DMS79 treated with DMSO at 0.1 percent for 48 hours (cell line): ENCODE measurements at regions not wholly inside any gene's neighbourhood (a gene's known extent, or its start where the extent isn't known, plus 50 kb on each side); places are given as distances from the start of the nearest gene placed in this dataset.

ENCODE experiments used
- DNase-seq: peaks from one replicate; lab custom pipeline; 2025; lab: John Stamatoyannopoulos, UW

DNA sequence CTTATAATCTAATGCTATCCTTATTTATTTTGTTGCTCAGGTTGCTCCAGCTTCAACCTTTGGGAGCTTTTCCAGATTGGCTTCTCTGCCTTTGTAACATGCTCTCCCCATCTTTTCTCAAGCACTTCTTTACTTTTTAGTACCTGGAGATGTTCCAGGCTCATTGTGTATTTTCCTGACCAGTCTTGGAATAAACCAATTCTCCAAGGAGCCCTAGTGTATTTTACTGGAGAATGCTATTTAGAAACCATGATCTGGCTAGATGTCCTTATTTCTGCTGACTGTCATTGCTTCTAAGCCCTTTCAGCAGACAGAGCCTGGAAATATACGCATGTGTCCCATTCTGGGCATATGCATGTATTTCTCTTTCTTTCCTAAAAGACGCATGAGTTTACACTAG, 95.7 kb downstream of the EMX2 start:
- no peak for DNase-seq

DNA sequence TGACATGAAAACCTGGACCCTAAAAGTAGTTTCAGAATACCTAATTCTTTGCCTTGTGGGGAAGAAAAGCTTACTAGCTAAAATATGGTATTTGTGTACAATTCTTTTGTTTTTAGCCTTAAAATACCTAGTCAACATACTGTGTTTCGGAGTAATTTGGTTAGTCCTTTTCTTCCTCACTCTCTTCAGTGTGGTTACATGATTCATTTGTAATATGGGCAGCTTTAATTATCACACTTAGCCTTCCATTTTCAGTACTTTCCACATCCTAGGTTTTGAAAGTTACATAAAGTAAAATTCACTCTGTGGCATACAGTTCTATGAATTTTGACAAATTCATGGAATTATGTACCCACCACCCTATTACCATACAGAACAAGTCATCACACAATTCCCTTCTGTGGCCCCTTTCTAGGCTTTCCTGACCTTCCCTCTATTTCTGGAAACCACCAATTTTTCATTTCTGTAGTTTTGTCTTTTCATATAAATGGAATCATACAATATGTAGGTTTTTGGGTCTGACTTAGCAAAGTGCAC, 96.2 kb downstream of the EMX2 start:
- no peak for DNase-seq

DNA sequence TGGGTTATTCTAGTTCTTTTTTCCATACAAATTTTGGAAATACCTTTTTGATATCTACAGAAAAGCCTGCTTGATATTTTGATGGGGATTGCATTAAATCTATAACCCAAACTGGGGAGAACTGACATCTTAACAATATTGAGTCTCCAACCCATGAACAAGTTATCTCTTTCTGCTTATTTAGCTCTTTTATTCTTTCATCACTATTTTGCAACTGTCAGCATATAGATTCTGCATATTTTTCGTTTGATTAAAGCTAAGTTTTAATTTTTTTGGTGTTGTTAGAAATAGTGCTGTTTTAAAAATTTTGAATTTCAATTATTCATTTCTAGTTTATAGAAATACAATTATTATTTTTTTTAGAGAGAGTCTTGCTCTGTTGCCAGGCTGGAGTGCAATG, 97.9 kb downstream of the EMX2 start:
- no peak for DNase-seq

DNA sequence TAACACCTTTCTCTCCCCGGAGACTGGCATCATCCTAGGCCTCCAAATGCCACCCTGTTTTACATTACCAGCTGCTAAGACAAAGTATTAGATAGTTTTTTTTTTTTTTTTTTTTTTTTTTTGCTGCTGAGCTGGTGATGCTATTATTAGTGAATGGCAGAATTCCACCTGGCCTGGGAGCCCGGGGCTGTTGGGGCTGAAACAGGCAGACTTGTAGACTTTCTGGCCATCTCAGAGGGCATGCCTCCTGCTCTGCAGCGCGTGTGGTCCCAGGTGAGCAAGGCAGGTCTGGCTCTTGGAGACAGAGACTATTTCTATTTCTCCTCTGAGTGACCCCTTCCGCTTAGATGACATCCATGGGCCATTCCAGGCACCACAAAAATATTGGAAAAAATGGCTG, 104.2 kb downstream of the EMX2 start:
- no peak for DNase-seq

DNA sequence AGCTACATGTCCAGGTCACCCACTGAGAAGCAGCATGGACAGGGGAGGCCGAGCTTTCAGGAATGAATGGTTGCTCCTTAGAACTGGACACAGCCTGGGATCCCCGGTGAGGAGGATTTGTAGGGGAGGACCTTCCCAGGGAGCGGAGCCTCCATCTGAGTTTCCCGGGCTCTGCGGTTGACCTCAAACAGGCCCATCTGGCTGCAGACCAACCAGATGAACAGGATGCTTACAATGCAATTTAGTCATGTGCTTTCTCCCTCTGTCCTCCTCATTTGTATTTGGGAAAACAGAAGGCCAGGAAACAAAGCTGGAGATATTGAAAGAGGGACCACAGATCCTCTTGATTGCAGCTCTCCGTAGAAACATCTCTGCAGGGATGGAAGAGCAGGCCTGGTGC, 104.8 kb downstream of the EMX2 start:
- DNase-seq = no peak

DNA sequence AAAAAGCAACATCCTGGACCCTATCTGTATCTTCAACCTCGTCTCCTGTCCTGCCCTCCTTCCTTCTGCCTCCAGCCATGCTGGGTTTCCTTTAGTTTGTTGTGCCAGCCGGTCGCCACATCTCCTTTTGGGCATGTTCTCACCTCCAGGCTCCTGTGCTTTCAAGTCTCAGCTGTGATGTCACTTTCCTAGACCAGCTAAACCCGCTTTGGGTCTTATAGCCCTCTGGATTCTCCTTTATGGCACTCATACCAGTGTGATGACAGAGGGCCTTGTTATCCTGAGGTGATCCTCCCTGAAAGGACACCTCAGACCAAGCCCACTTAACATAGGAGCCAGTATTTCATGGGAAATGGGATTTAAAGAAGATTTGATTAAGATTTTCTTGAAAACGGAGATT, 108.6 kb downstream of the EMX2 start:
- no peak for DNase-seq

DNA sequence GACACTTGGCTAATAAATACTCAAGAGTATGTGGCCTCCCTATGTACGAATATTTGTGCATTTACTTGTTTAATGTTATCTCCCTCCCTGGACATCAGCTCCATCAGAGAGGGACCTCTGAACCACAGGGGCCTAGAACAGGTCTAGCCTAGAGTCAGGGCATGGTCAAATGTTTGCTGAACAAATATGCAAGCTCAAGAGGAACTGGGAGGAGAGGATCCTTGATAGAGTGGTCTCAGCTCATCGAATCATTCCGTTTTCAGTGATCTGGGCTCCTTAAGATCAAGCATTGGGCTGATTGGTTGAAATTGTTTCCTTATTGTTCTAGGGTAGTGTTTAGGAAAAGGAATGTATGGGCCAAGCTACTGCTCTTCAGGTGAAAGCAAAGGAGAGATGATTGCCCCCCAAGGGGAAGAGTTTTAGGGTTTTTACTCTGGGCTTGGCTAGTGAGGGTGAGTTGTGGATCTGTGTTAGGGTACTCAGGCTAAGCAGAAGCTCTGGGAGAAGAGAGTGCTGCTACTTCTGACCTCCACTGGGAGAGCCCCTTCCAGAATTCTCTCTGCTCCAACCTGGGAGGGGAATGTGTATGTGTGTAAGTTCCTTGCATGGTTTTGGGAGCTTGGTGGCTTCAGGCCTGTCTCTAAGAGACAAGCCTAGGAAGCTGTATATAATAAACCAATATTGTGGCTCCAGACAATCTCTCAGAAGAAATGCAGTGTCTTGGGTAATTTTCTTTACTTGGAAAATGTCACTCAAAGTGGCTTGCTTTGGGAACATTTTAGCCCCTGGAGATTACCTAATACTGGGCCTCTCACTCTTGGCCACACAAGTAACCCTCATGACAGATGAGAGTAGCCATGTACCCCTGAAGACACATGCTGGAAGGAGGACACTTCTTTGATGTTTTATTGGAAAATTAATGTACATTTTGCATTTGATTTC, 110.0 kb downstream of the EMX2 start:
- DNase-seq = no peak

DNA sequence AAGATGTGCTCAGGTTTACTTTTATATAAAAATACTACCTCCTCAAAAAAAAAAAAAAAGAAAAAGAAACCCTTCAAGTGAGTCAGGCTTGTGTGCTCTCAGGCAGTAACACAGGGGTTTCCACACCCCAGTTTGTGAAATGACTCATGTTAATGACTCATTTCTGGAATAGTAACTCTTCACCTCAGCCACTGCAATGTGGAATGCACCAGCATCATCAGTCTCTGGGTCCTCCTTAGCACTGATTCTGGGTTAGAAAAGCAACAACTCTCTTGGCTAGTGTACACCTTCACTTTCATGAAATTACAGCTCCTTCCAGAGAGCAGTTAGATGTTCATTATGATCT, 110.6 kb downstream of the EMX2 start:
- DNase-seq = no peak

DNA sequence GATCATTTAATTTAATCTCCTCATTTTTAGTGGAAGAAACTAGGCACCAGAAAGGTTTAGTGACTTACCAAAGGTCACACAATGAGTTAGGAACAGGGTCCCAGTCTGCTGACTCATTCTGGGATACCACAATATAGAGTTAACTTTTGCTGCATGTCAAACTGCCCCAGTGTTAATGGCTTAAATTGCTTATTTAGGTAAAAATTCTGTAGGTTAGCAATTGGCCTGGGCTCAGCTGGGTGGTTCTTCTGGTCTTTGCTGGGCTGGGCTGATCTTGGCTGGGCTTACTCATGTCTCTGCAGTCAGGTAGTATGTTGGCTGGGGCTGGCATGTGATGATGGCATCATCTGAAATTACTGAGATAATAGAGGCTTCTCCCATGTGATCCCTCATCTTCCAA, 111.6 kb downstream of the EMX2 start:
- DNase-seq = no peak

DNA sequence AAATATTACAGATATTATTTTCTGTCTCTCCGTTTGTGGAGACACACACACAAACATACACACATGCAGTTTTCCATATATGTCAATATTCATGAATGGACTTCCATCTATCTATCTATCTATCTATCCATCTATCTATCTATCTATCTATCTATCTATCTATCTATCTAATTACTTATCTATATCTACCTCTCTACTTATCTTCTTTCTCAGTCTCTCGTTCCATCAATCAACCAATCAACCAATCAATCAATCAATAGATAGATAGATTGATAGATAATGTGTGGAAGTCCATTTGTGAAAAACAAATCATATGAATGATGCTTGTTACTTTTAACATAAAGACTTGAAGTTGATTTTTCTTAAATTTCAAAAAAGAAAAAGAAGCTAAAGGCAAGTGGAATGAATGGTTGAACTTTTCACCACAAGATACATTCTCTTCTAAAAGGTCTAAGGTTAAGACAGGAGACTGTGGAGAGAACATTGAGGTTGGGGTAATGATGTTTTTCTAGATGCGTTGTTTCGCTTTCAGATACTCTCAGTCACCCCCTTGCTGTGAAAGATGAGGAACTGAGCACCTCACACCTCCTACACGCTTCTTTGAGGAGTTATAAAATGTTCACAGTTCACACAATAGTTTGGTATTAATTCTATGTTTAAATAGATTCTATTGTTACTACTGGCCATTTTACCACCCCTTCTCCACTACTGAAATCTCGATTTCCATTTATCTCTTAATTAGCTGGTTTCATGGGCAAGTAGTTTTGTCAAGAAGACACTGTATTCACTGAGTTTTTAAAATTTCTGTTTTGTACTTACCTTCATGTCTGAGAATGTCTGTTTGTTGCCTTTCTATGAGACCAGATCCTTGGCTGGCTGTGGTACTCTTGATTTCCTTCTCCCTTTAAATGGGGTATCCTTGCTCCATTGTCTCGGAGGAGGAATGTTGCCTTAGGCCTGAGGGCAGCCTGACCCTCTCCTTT, 114.1 kb downstream of the EMX2 start:
- no peak for DNase-seq

DNA sequence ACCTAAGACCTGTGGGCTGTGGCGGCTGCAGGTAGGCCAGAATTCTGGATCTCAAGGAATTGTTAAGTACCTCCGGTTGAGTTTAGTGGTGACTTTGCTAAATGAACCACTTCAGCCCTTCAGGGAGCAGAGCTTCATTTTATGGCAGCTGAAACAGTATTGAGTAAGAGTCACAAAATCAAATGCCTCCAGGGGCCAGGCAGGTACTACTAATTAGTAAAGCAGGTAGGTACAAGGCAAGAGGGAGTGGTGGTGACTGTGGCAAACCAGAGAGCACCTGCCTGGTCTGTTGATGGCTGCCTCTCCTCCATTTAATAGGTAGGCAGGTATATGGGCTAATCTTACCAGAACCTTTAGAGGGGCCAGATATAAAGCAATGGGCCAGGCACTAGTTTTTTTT, 118.8 kb downstream of the EMX2 start:
- no peak for DNase-seq

DNA sequence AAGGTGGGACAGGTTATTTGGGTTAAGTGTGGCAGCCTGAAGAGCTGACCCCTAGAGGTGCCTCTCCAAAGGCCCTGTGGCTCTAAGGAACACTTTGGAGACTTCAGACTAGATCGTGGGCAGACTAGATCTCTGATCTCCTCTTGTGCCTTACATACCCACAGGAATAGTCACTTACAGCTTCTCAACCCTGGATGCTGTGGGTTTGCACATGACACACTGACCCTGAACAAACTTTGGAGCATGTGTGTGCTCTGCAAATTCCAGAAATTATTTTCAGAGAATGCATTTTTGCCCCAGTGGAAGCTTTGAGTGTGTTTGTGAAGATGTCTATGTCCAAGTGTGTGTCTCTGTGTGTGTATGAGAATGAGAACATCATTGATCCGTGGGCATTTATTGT, 119.6 kb downstream of the EMX2 start:
- no peak for DNase-seq

DNA sequence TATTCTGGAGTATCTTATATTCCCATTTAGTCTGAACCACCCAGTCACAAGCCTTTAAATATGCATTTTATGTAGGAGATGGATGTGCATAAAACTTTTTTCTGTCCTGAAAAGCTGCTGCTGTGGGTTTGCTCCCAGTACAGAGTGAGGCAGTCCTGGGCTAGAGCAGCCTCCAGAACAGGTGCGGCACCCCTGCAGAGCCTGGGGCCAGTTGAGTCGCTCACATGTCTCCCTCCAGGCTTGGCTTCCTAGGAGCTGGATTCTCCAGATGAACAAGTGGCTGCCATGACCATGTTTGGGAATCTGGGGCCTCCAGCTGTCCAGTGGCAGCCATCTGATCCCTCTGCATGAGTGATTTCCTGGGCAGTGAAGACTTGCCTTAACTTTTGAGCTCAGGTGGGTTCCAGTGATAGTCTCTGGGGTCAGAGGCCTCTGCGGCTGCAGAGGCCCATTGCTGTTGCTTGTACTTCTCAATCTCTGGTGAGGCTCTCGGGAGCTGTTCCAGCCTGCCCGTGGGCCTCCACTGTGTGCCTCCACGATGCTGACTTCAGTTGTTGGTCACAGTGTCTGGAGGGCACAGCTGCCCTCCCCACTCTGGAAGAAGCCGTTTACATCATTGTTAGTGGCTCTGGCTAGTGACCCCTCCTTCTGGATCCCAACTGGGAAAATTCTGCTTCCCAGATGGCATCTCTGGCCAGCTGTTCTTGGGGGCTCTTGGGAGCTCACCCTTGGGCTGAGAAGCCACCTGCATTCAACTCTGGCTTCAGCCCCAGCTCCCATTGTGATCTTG, 120.4 kb downstream of the EMX2 start:
- DNase-seq = no peak

DNA sequence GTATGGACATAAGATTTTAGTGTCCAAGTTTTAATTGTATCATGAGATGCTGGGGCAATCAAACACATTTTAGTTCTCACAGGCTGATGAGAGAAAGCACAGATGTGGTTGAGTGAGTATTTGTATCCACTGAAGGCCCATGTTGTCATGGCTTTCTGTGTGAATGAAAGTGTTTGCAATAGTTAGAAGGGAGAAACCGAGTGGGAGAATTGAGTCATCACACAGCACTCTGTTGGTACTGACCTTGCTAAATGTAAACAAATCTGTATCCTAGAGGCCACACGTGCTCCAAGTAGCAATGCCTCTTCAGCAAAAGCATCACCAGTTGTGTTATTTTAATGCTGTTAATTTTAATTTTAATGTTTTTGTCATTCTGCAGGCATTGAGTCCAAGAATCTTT, 121.2 kb downstream of the EMX2 start:
- DNase-seq = no peak

DNA sequence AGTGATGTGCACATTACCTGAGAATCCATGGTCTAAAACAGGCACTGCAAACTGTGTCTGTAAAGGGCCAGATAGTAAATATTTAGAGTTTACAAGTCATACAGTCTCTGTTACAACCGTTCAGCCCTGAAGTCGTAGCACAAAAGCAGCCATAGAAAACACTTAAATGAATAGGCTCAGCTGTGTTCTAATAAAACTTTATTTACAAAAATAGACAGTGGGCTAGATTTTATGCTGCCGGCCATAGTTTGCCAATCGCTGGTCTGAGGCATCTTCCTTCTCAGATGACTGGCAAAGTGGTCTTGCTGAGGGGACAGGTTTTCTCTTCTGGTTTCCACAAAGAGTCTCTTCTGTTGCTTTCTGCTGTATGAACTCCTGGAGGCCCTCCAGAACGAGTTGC, 121.7 kb downstream of the EMX2 start:
- DNase-seq = no peak

DNA sequence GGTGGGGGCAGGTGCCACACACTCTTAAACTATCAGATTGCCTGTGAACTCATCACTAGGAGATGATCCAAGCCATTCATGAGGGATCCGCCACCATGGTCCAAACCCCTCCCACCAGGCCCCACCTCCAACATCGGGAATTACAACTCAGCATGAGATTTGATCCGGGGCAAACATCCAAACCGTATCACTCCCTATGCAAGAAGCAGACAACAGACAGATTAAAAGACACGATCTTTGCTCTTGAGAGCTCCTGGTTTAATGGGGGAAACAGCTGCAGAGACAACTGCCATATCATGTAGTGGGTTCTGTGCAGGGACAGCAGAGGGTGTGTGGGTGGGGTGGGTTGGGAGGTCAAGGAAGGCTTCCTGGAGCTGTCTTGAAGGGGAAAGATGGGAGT, 123.6 kb downstream of the EMX2 start:
- DNase-seq = no peak

DNA sequence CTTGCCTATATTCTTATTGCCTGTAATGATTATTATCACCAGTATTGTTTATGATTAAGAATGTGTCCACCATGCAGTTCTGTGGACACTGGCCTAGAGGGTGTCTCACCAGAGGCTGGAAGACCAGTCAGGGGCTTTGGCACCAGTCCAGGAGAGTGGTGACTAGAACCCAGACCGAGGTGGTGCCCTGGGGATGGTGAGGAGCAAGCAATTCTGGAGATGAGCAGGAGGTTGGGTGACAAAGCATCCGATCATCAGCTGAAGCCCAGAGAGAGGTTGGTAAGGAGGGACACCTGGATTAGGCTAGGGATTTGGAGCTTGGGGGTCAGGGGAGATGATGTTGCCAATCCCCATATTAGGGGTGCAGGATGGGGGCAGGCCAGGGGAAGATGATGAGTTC, 124.4 kb downstream of the EMX2 start:
- no peak for DNase-seq

DNA sequence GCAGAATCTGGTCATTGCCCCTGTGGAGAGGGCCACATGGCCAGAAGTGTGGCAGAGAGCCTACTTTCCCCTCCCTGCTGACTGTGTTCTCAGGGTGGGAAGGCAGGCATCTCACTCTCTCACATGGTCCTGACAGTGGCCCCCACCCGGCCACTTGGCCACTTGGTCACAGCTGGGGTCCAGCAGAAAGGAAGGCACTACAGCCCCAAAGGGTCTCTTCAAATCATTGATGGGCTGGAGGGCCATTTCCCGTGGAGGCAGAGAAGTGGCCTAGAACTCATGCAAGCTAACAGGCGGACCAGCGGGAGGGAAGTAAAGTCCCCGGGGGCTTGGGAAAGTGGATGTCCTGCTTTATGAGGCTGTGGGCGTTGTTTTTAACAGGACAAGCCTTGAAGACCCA, 125.3 kb downstream of the EMX2 start:
- DNase-seq = no peak

DNA sequence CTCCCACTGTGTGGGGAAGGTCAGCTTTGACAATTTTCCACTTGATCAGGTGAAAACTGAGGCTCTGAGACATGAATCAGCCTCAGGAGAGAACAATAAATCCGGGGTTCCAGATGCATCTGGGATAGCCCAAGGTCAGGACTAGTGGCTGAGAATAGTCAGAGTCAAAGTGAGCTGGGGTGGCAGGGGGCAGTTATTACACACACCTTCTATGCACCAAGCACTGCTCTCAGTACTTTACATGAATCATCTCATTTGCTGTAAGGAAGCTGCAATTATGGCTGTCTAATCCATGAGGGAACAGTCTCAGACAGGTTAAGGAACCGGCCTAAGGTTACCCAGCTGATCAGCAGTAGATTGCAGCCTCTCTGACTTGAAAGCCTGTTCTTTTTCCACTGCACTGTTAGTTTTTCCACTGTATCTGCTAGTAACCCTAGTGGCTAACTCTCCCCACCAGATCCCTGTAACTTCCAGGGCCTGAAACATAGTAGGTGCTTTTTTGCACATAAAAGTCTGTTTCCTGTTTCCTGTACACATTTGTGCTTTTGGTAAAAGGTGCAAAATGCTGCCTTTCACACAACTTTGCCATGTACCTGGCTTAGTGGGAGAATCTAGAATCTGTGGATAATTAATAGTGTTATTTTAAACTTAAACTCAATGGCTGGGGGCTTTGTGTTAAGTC, 125.9 kb downstream of the EMX2 start:
- DNase-seq = no peak

DNA sequence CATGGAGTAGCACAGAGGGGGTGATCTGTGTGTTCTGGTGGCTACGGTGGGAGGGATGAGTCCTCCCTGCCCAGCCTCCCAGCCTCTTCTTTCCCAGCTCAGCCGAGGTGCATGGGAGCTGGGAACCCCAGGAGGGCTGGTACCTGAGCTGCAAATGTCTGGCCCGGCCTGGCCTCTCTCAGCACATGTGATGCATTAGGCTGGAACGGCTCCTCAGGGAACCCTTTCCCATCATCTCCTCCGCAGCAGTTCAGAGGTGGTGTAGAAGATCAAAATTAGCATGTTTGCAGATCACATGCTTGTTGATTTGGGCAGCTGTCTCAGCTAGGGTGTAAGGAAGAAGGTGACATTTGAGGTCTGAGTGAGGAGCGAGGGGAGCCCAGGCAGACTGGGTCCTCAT, 126.6 kb downstream of the EMX2 start:
- DNase-seq = no peak

DNA sequence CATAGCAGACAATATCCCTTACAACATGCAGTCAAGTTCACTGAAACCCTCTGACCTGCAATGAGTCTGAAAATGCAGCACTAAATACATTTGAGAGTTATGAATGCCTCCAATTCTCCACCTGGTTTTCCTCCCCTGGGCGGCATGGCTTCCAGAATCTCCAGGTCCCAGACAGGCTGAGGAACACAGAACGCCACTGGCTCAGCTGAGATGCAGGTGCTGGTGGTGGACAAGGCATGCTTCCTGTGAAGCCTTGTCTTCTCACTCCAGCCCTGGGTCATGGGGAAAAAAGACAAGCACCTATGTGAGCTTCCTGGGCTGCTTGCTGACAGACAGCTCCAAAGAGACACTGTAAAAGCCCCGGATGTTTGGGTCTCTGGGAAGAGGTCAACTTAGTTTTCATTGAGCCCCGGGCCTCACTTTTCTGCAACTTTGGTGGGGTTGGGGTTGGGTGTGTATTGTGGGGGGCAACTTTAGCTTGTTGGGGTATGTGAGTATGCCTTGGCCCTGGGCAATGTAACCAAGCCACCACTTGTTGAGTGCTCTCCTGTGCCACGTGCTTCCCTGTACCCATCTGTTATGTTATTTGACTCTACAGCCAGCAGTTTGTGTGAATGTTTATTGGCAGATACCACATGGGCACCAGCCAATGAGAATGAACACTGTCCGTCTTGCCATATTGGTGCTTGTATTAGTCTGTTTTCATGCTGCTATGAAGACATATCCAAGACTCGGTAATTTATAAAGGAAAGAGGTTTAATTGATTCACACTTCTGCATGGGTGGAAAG, 127.8 kb downstream of the EMX2 start:
- DNase-seq = no peak
